ENCODE measurements at regions not wholly inside any gene's neighbourhood (a gene's known extent, or its start where the extent isn't known, plus 50 kb on each side); places are given as distances from the start of the nearest gene placed in this dataset.
A peak's percentile ranks its signal among the peaks of the same experiment; 100 is the strongest.
"Not testable (repeated sequence)": the region's sequence is repeated elsewhere in the genome, so short reads cannot be mapped to it uniquely, and the experiment has no call there.

DNA sequence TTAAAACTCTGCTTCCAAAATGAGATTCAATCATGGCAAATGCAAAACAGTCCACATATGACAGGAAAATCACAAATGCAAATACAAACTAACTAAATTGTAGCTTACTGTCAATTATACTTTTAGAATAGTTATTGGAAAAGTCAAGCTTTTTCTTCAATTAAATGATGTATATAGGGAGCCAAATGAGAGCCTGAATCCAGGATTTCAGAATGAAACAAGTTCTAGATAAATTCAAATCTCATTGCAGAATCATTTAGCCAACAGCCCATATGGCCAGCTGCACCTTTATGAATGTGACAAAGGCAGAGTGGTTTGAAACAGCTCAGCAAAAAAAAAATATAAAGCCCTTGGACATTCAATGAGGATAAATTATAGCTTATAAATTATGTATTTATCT, 82.2 kb upstream of the SCIN start:
- H3K4me3 ChIP-seq (ENCODE audit: low read depth in 1 of 5, low read length in 5 of 5), result no peak overlapping the region
- H3K4me1 ChIP-seq (ENCODE audit: control insufficient read depth in 5 of 5, insufficient read depth in 5 of 5, low read length in 5 of 5), result no peaks in the 10 kb centered on the region
- no peaks in the 10 kb centered on the region for H3K9me3 ChIP-seq (ENCODE audit: control insufficient read depth in 5 of 5, low read length in 5 of 5)
- no peak overlapping the region for H3K9ac ChIP-seq (ENCODE audit: low read length in 5 of 5)
- no peak overlapping the region for H3K27ac ChIP-seq (ENCODE audit: low read depth, low read length)
- H3K27me3 ChIP-seq (ENCODE audit: control insufficient read depth in 5 of 5, insufficient read depth in 4 of 5, low read length in 5 of 5), result no peaks in the 10 kb centered on the region
- no peaks in the 10 kb centered on the region for H3K36me3 ChIP-seq (ENCODE audit: control insufficient read depth in 5 of 5, insufficient read depth in 5 of 5, low read length in 5 of 5)

DNA sequence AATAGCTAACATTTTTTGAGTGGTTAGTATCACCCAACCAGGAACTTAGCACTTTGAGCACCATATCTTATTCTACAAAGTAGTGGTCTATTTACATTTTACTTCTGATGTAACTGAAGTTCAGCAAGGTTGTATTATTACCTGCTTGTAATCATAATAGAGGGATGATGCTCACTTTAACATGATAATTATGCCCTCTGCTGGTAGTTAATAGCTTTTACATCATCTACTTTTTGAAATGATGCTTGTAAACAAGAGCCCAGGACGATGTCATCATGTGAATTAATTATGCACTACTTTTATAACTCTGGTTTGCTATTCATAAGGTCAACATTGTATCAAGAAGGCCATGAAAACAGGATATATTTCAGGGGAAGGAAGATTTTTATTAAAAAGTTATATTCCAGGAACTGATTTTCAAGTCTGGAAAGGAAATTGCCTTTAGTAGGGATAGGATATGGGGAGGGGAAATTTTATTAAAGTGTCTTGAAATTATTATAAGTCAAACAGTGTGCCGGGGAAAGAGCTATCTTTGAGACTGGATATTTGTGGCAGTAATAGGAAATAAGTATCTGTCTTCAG, 80.3 kb upstream of the SCIN start:
- H3K9me3 ChIP-seq (ENCODE audit: control insufficient read depth in 5 of 5, low read length in 5 of 5), result no peaks in the 10 kb centered on the region
- H3K27me3 ChIP-seq (ENCODE audit: control insufficient read depth in 5 of 5, insufficient read depth in 4 of 5, low read length in 5 of 5), result no peaks in the 10 kb centered on the region
- H3K36me3 ChIP-seq (ENCODE audit: control insufficient read depth in 5 of 5, insufficient read depth in 5 of 5, low read length in 5 of 5), result no peaks in the 10 kb centered on the region
- no peaks in the 10 kb centered on the region for H3K4me1 ChIP-seq (ENCODE audit: control insufficient read depth in 5 of 5, insufficient read depth in 5 of 5, low read length in 5 of 5)
- no peak overlapping the region for H3K27ac ChIP-seq (ENCODE audit: low read depth, low read length)
- no peak overlapping the region for H3K4me3 ChIP-seq (ENCODE audit: low read depth in 1 of 5, low read length in 5 of 5)
- no peak overlapping the region for H3K9ac ChIP-seq (ENCODE audit: low read length in 5 of 5)

DNA sequence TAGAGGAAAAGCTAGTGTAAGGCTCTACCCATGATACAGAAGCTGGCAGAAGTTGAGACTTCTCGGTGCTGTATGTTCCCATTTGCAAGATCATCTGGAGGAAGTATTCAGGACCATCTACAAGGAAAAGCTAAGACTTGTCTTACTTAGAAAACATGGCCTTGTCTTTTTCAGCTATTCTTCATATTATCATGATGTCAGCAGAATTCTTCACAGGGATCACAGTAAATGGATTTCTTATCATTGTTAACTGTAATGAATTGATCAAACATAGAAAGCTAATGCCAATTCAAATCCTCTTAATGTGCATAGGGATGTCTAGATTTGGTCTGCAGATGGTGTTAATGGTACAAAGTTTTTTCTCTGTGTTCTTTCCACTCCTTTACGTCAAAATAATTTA, 79.6 kb upstream of the SCIN start:
- Histone ChIP-seq H3K36me3 (ENCODE audit: control insufficient read depth in 5 of 5, insufficient read depth in 5 of 5, low read length in 5 of 5) (no peaks in the 10 kb centered on the region), H3K27ac (ENCODE audit: low read depth, low read length) (no peak overlapping the region), H3K9me3 (ENCODE audit: control insufficient read depth in 5 of 5, low read length in 5 of 5) (no peaks in the 10 kb centered on the region), H3K4me3 (ENCODE audit: low read depth in 1 of 5, low read length in 5 of 5) (no peak overlapping the region), H3K9ac (ENCODE audit: low read length in 5 of 5) (no peak overlapping the region), H3K27me3 (ENCODE audit: control insufficient read depth in 5 of 5, insufficient read depth in 4 of 5, low read length in 5 of 5) (no peaks in the 10 kb centered on the region), H3K4me1 (ENCODE audit: control insufficient read depth in 5 of 5, insufficient read depth in 5 of 5, low read length in 5 of 5) (no peaks in the 10 kb centered on the region)

DNA sequence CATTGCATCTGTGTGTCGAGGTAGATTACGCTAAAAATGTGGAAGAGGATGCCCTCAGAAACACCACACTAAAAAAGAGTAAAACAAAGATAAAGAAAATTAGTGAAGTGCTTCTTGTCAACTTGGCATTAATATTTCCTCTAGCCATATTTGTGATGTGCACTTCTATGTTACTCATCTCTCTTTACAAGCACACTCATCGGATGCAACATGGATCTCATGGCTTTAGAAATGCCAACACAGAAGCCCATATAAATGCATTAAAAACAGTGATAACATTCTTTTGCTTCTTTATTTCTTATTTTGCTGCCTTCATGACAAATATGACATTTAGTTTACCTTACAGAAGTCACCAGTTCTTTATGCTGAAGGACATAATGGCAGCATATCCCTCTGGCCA, 79.0 kb upstream of the SCIN start:
- no peaks in the 10 kb centered on the region for H3K4me1 ChIP-seq (ENCODE audit: control insufficient read depth in 5 of 5, insufficient read depth in 5 of 5, low read length in 5 of 5)
- H3K9ac ChIP-seq (ENCODE audit: low read length in 5 of 5), result no peak overlapping the region
- no peaks in the 10 kb centered on the region for H3K27me3 ChIP-seq (ENCODE audit: control insufficient read depth in 5 of 5, insufficient read depth in 4 of 5, low read length in 5 of 5)
- H3K4me3 ChIP-seq (ENCODE audit: low read depth in 1 of 5, low read length in 5 of 5), result no peak overlapping the region
- H3K9me3 ChIP-seq (ENCODE audit: control insufficient read depth in 5 of 5, low read length in 5 of 5), result no peaks in the 10 kb centered on the region
- H3K27ac ChIP-seq (ENCODE audit: low read depth, low read length), result no peak overlapping the region
- no peaks in the 10 kb centered on the region for H3K36me3 ChIP-seq (ENCODE audit: control insufficient read depth in 5 of 5, insufficient read depth in 5 of 5, low read length in 5 of 5)

DNA sequence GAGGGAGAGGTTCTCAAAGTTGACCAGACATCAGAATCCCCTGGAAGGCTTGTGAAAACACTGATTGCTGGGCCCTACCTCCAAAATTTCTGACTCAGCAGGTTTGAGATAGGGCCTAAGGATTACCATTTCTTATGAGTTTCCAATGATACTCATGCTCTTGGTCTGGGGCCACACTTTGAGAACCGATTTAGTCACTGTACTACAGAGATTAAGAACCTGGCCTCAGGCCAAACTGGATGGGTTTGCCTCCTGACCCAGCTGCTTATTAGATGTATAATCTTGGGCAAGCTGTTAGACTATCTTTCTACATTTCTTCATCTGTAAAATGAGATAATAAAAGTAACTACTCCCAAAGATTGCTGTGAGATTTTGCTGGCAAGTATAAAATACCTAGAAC, 77.1 kb upstream of the SCIN start:
- Histone ChIP-seq H3K36me3 (ENCODE audit: control insufficient read depth in 5 of 5, insufficient read depth in 5 of 5, low read length in 5 of 5) (no peaks in the 10 kb centered on the region), H3K9ac (ENCODE audit: low read length in 5 of 5) (no peak overlapping the region), H3K4me3 (ENCODE audit: low read depth in 1 of 5, low read length in 5 of 5) (no peak overlapping the region), H3K9me3 (ENCODE audit: control insufficient read depth in 5 of 5, low read length in 5 of 5) (no peaks in the 10 kb centered on the region), H3K27me3 (ENCODE audit: control insufficient read depth in 5 of 5, insufficient read depth in 4 of 5, low read length in 5 of 5) (no peaks in the 10 kb centered on the region), H3K4me1 (ENCODE audit: control insufficient read depth in 5 of 5, insufficient read depth in 5 of 5, low read length in 5 of 5) (peaks cover 0 to 2% (median 0%) of the 10 kb centered on the region in 5 donors), H3K27ac (ENCODE audit: low read depth, low read length) (no peak overlapping the region)

DNA sequence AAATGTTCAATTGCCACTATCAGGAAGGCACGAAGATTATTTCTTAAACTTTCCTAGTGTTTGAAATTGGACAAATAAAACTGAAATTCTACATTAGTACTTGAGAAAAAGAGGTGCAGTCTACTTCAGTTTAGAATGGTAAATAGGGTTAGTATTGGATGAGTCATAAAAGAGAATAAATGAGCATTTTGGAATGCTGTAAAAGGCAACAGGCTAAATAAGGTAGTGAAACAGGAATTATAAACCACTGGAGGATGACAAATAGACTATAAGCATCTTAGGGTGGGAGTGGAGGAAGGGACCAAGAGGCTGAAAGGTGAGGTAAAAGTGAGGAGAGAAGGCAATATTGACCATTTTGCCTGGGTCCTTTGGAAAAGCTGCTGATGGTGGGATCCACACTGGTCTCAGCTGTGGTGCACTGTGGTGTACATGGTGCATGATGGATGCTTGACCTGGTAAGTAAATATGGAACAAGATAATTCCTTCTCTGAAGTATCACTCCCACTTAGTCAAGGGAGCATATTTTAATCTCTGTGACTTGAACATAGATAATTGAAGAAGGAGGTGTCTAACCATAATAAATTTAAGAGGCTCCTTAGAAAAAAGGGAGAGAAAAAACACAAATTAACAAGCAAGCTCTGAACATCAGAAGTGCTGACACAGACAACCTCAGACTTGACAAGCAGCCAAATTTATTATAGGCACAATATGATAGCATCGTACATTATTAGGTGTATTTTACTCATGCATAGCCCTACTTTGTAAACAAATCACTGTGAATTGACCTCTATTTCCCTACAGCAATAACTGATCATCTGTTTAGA, 76.4 kb upstream of the SCIN start:
- Histone ChIP-seq H3K27ac (ENCODE audit: low read depth, low read length) (no peak overlapping the region), H3K4me1 (ENCODE audit: control insufficient read depth in 5 of 5, insufficient read depth in 5 of 5, low read length in 5 of 5) (peaks cover 0 to 2% (median 0%) of the 10 kb centered on the region in 5 donors), H3K9ac (ENCODE audit: low read length in 5 of 5) (no peak overlapping the region), H3K36me3 (ENCODE audit: control insufficient read depth in 5 of 5, insufficient read depth in 5 of 5, low read length in 5 of 5) (no peaks in the 10 kb centered on the region), H3K9me3 (ENCODE audit: control insufficient read depth in 5 of 5, low read length in 5 of 5) (no peaks in the 10 kb centered on the region), H3K4me3 (ENCODE audit: low read depth in 1 of 5, low read length in 5 of 5) (no peak overlapping the region), H3K27me3 (ENCODE audit: control insufficient read depth in 5 of 5, insufficient read depth in 4 of 5, low read length in 5 of 5) (no peaks in the 10 kb centered on the region)

DNA sequence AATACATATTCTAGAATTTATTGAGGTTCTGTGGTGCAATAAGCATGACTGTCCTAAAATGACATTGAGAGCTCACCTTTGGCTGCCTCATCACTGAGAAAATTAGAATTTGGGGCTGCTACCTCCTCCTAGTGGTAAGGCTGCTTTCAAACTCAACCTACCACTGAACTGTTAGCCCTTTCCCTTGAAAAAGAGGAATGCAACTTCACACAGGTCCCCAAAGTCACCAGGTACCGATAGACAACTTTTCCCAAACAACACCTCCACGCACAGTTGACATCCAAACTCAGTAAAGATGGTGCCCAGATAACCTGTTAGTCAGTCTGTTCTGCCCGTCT, 75.9 kb upstream of the SCIN start:
- H3K4me3 ChIP-seq (ENCODE audit: low read depth in 1 of 5, low read length in 5 of 5), result no peak overlapping the region
- H3K27me3 ChIP-seq (ENCODE audit: control insufficient read depth in 5 of 5, insufficient read depth in 4 of 5, low read length in 5 of 5), result no peaks in the 10 kb centered on the region
- no peak overlapping the region for H3K27ac ChIP-seq (ENCODE audit: low read depth, low read length)
- no peaks in the 10 kb centered on the region for H3K9me3 ChIP-seq (ENCODE audit: control insufficient read depth in 5 of 5, low read length in 5 of 5)
- H3K9ac ChIP-seq (ENCODE audit: low read length in 5 of 5), result no peak overlapping the region
- H3K36me3 ChIP-seq (ENCODE audit: control insufficient read depth in 5 of 5, insufficient read depth in 5 of 5, low read length in 5 of 5), result no peaks in the 10 kb centered on the region
- H3K4me1 ChIP-seq (ENCODE audit: control insufficient read depth in 5 of 5, insufficient read depth in 5 of 5, low read length in 5 of 5), result peaks cover 0 to 2% (median 0%) of the 10 kb centered on the region in 5 donors

DNA sequence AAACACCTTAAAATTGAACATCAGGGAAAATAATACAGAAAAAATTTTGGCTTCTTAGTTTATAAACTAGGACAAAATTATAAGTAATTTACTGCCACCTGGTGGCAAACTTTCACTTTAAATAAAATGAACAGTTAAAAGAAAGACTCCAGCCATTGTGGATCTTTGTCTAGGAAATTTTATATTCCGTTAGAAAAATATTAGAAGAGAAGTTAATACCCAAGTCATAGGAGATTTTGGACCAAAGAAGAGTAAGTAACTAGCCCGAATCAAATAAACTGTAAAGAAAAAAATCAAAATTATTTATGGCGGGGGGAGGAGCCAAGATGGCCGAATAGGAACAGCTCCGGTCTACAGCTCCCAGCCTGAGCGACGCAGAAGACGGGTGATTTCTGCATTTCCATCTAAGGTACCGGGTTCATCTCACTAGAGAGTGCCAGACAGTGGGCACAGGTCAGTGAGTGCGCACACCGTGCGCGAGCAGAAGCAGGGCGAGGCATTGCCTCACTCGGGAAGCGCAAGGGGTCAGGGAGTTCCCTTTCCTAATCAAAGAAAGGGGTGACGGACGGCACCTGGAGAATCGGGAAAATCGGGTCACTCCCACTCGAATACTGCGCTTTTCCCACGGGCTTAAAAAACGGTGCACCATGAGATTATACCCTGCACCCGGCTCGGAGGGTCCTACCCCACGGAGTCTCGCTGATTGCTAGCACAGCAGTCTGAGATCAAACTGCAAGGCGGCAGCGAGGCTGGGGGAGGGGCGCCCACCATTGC, 73.4 kb upstream of the SCIN start:
- not testable (repeated sequence) for H3K27me3 ChIP-seq (ENCODE audit: control insufficient read depth in 5 of 5, insufficient read depth in 4 of 5, low read length in 5 of 5); H3K27ac ChIP-seq (ENCODE audit: low read depth, low read length); H3K36me3 ChIP-seq (ENCODE audit: control insufficient read depth in 5 of 5, insufficient read depth in 5 of 5, low read length in 5 of 5); H3K9me3 ChIP-seq (ENCODE audit: control insufficient read depth in 5 of 5, low read length in 5 of 5); H3K9ac ChIP-seq (ENCODE audit: low read length in 5 of 5); H3K4me1 ChIP-seq (ENCODE audit: control insufficient read depth in 5 of 5, insufficient read depth in 5 of 5, low read length in 5 of 5)
- peak overlapping the region in 1 of 5 donors; percentile 48 for H3K4me3 ChIP-seq (ENCODE audit: low read depth in 1 of 5, low read length in 5 of 5)

DNA sequence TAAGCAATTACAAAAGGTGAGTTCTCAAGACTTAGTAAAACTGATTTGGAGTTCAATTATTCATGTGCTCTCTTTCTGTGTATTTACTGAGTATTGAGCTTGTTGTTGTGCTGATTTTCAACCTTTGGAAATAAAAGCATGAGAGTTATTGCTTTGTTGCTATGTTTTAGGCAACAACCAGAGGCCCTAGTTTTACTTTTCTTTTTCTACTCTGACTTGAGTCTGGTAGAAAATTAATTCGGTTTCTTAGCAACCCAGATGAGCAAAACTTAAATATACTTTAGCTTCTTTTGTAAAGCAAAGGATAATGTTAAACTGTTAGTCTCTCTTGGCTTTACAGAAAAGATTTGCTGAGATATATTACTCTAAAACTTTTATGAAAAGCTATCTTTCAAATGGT, 66.4 kb upstream of the SCIN start:
- Histone ChIP-seq H3K4me3 (ENCODE audit: low read depth in 1 of 5, low read length in 5 of 5) (no peak overlapping the region), H3K4me1 (ENCODE audit: control insufficient read depth in 5 of 5, insufficient read depth in 5 of 5, low read length in 5 of 5) (no peaks in the 10 kb centered on the region), H3K36me3 (ENCODE audit: control insufficient read depth in 5 of 5, insufficient read depth in 5 of 5, low read length in 5 of 5) (no peaks in the 10 kb centered on the region), H3K27ac (ENCODE audit: low read depth, low read length) (no peak overlapping the region), H3K9ac (ENCODE audit: low read length in 5 of 5) (no peak overlapping the region), H3K27me3 (ENCODE audit: control insufficient read depth in 5 of 5, insufficient read depth in 4 of 5, low read length in 5 of 5) (no peaks in the 10 kb centered on the region), H3K9me3 (ENCODE audit: control insufficient read depth in 5 of 5, low read length in 5 of 5) (no peaks in the 10 kb centered on the region)

DNA sequence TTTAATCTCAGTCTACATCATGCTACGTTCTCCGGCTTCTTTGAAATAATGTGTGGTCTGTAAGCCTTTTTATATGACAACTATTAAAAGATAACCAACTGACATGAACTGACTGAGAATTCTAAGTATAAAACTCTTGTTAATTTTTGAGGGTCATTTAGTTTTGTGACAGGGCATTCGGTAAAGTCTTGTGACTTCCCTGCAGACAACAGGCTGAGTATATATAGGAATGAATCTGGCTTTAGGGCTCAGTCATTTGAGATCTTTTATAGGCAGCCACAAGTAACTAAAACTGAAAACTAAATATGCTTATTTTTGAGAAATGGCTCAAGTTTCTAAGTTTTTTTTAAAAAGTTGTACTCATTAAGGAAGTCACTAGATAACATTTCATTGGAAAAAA, 62.5 kb upstream of the SCIN start:
- no peak overlapping the region for H3K27ac ChIP-seq (ENCODE audit: low read depth, low read length)
- H3K9me3 ChIP-seq (ENCODE audit: control insufficient read depth in 5 of 5, low read length in 5 of 5), result no peaks in the 10 kb centered on the region
- no peak overlapping the region for H3K9ac ChIP-seq (ENCODE audit: low read length in 5 of 5)
- no peak overlapping the region for H3K4me3 ChIP-seq (ENCODE audit: low read depth in 1 of 5, low read length in 5 of 5)
- no peaks in the 10 kb centered on the region for H3K27me3 ChIP-seq (ENCODE audit: control insufficient read depth in 5 of 5, insufficient read depth in 4 of 5, low read length in 5 of 5)
- H3K4me1 ChIP-seq (ENCODE audit: control insufficient read depth in 5 of 5, insufficient read depth in 5 of 5, low read length in 5 of 5), result no peaks in the 10 kb centered on the region
- H3K36me3 ChIP-seq (ENCODE audit: control insufficient read depth in 5 of 5, insufficient read depth in 5 of 5, low read length in 5 of 5), result no peaks in the 10 kb centered on the region
